Esophagus muscularis mucosa (tissue), 4 donors: ENCODE measurements at regions not wholly inside any gene's neighbourhood (a gene's known extent, or its start where the extent isn't known, plus 50 kb on each side); places are given as distances from the start of the nearest gene placed in this dataset.

ENCODE experiments used
- CTCF ChIP-seq, 3 experiments: fragments of 200-600 bp in 2 of 3; fragments of 450-650 bp in 1 of 3; sonication (generic) in 2 of 3; IDR thresholded peaks; one replicate each; pipeline ENCODE4 v1.5.1; 2017 to 2019; ENCODE audit warnings: antibody characterized with exemption in 3 of 3, mild to moderate bottlenecking in 2 of 3, moderate library complexity in 1 of 3
- EP300 ChIP-seq: sonication (generic); formaldehyde crosslinking; IDR thresholded peaks from one replicate; pipeline ENCODE4 v1.6.1; 2017; ENCODE audit warnings: antibody characterized with exemption
- POLR2A ChIP-seq: fragments of 450-650 bp; IDR thresholded peaks from one replicate; pipeline ENCODE4 v1.6.1; 2017; ENCODE audit warnings: antibody characterized with exemption, moderate library complexity, mild to moderate bottlenecking, low read depth

- no peak for TF ChIP-seq CTCF (IDR thresholded peaks at IDR 0.05)
- TF ChIP-seq EP300 = no peak
- no peak for TF ChIP-seq POLR2A
Observed at GRCh38 chr13:85589021-85589420, 210.2 kb downstream of the SLITRK6 start.
